Spleen (tissue), 11 donors: ENCODE measurements at regions not wholly inside any gene's neighbourhood (a gene's known extent, or its start where the extent isn't known, plus 50 kb on each side); places are given as distances from the start of the nearest gene placed in this dataset.
A peak's percentile ranks its signal among the peaks of the same experiment; 100 is the strongest.

Source experiments
- DNase-seq: peaks from one replicate; pipeline ENCODE4 v3.0.0-alpha.2; 2020
- H3K27ac ChIP-seq, 8 donors: fragments of 200-600 bp; sonication (generic) in 7 of 8; 1 replicate in 4 of 8; 2 replicates in 4 of 8; pipeline versions ENCODE4 v1.5.0 to v1.8.0; 2016 to 2021; ENCODE audit warnings: inconsistent platforms in 4 of 8, mild to moderate bottlenecking in 4 of 8, moderate library complexity in 1 of 8
- H3K27me3 ChIP-seq, 7 donors: fragments of 200-600 bp; sonication (generic) in 6 of 7; replicated peaks in 1 of 7; 1 replicate in 4 of 7; 2 replicates in 3 of 7; pipeline versions ENCODE4 v1.5.0 to v1.8.0; 2016 to 2021; ENCODE audit warnings: inconsistent platforms in 3 of 7, mild to moderate bottlenecking in 1 of 7
- H3K36me3 ChIP-seq, 6 donors: fragments of 200-600 bp; sonication (generic) in 5 of 6; 1 replicate in 4 of 6; 2 replicates in 2 of 6; pipeline versions ENCODE4 v1.5.0 to v1.8.0; 2016 to 2021; ENCODE audit warnings: inconsistent platforms in 2 of 6
- H3K4me1 ChIP-seq, 6 donors: fragments of 200-600 bp; sonication (generic) in 5 of 6; 1 replicate in 3 of 6; 2 replicates in 3 of 6; pipeline versions ENCODE4 v1.5.0 to v1.8.0; 2016 to 2021; ENCODE audit warnings: inconsistent platforms in 3 of 6
- H3K4me3 ChIP-seq, 8 donors: fragments of 200-600 bp; sonication (generic) in 7 of 8; 1 replicate in 4 of 8; 2 replicates in 4 of 8; pipeline versions ENCODE4 v1.5.0 to v1.8.0; 2016 to 2021; ENCODE audit warnings: inconsistent platforms in 4 of 8, mild to moderate bottlenecking in 4 of 8, moderate library complexity in 2 of 8
- H3K9me3 ChIP-seq, 8 donors: fragments of 200-600 bp; sonication (generic) in 7 of 8; 1 replicate in 4 of 8; 2 replicates in 4 of 8; pipeline versions ENCODE4 v1.5.0 to v1.8.0; 2016 to 2021; ENCODE audit warnings: inconsistent platforms in 4 of 8
- CTCF ChIP-seq, 11 experiments: fragments of 200-600 bp in 7 of 11; fragments of 450-650 bp in 4 of 11; sonication (generic) in 4 of 11; IDR thresholded peaks in 8 of 11; conservative IDR thresholded peaks in 3 of 11; 1 replicate in 7 of 11; 2 replicates in 4 of 11; pipeline versions ENCODE4 v1.4.0 to v1.8.0; 2016 to 2021; ENCODE audit warnings: antibody characterized with exemption in 11 of 11, inconsistent platforms in 4 of 11, mild to moderate bottlenecking in 1 of 11
- POLR2A ChIP-seq, 3 donors: fragments of 450-650 bp; IDR thresholded peaks; one replicate each; pipeline ENCODE4 v1.5.1; 2017; ENCODE audit warnings: antibody characterized with exemption in 3 of 3, mild to moderate bottlenecking in 1 of 3
- POLR2AphosphoS5 ChIP-seq, 3 donors: sonication (generic); formaldehyde crosslinking; IDR thresholded peaks; one replicate each; pipeline ENCODE4 v1.5.1; 2017; ENCODE audit warnings: antibody characterized with exemption in 3 of 3
- WGBS, 5 donors: extraction: QIAGEN DNeasy Blood & Tissue Kit in 3 of 5; methylation state at CpG; one replicate each; pipeline versions ENCODE4 v1.1.5 to v1.1.7; 2013 to 2018; 5-methylcytosine and 5-hydroxymethylcytosine counted together
- intact Hi-C: fragments of 100-400 bp; cut with DNase I; formaldehyde crosslinking; loops from one replicate; pipeline ENCODE4 v1.15.0; 2023; ENCODE audit warnings: low total_unique reads
- donor health status: healthy with polysubstance abuse.
- donor health status: DM: no; HTN: no; CAD: no; lungs with moderate emphysema.
- donor health status: DM: no; HTN: no; CAD: no.
- donor health status: Bipolar disorder and iron deficiency.
- donor health status: healthy.
- donor health status: DM: no; HTN: no; CAD: no.
- donor health status: DM: yes; HTN: yes; CAD: no.

GRCh38 chr10:129057856-129058663 is 409.0 kb upstream of the MGMT start:
- H3K27ac ChIP-seq, result peak overlapping the region in 1 of 8 donors; percentile 21
- 30 to 45% (median 39%) methylated on average over 11 to 15 of the region's 15 CpGs for WGBS, 5 donors

GRCh38 chr10:129058664-129059155 is 408.3 kb upstream of the MGMT start:
- H3K4me1 ChIP-seq, result peaks cover 0 to 20% (median 0%) of the 10 kb centered on the region in 6 donors
- DNase-seq, result no peak
- no peak overlapping the region for H3K27ac ChIP-seq
- H3K36me3 ChIP-seq, result no peaks in the 10 kb centered on the region
- no peaks in the 10 kb centered on the region for H3K9me3 ChIP-seq
- WGBS, 5 donors, result 76 to 90% (median 89%) methylated on average over 9 of the region's 9 CpGs
- no peak for TF ChIP-seq CTCF (IDR thresholded peaks at IDR 0.05 in 8 of 11, conservative IDR thresholded peaks at IDR 0.05 in 3 of 11)
- no peak for TF ChIP-seq POLR2A (IDR thresholded peaks at IDR 0.05)
- no peak for TF ChIP-seq POLR2AphosphoS5 (IDR thresholded peaks at IDR 0.05)
- H3K27me3 ChIP-seq, result peaks cover 0 to 13% (median 0%) of the 10 kb centered on the region in 7 donors
- H3K4me3 ChIP-seq, result no peak overlapping the region
- intact Hi-C loops, result no loop called here

More at GRCh38 chr10:129057856-129058663, 409.0 kb upstream of the MGMT start:
- H3K36me3 ChIP-seq, result no peaks in the 10 kb centered on the region
- DNase-seq, result peak; percentile 84
- H3K27me3 ChIP-seq, result peaks cover 0 to 13% (median 0%) of the 10 kb centered on the region in 7 donors
- no peaks in the 10 kb centered on the region for H3K9me3 ChIP-seq
- no peak overlapping the region for H3K4me3 ChIP-seq
- H3K4me1 ChIP-seq, result peaks cover 0 to 20% (median 0%) of the 10 kb centered on the region in 6 donors
- intact Hi-C loops, result no loop called here
- TF ChIP-seq CTCF (IDR thresholded peaks at IDR 0.05 in 8 of 11, conservative IDR thresholded peaks at IDR 0.05 in 3 of 11) (no peak), POLR2AphosphoS5 (IDR thresholded peaks at IDR 0.05) (peak in 2 of 3 donors; percentile 41 to 51)

GRCh38 chr10:129059977-129060376 is 407.1 kb upstream of the MGMT start:
- intact Hi-C loops, result no loop called here
- 87 to 93% (median 89%) methylated on average over 9 of the region's 9 CpGs for WGBS, 5 donors
- no peak overlapping the region for H3K4me3 ChIP-seq
- no peaks in the 10 kb centered on the region for H3K9me3 ChIP-seq
- H3K36me3 ChIP-seq, result no peaks in the 10 kb centered on the region
- TF ChIP-seq POLR2A (IDR thresholded peaks at IDR 0.05) (no peak), CTCF (IDR thresholded peaks at IDR 0.05 in 8 of 11, conservative IDR thresholded peaks at IDR 0.05 in 3 of 11) (no peak), POLR2AphosphoS5 (IDR thresholded peaks at IDR 0.05) (no peak)
- H3K27ac ChIP-seq, result no peak overlapping the region
- no peak for DNase-seq
- H3K27me3 ChIP-seq, result peaks cover 0 to 13% (median 0%) of the 10 kb centered on the region in 7 donors
- H3K4me1 ChIP-seq, result peaks cover 0 to 20% (median 0%) of the 10 kb centered on the region in 6 donors

GRCh38 chr10:129063212-129063611 is 403.8 kb upstream of the MGMT start:
- no peak overlapping the region for H3K4me3 ChIP-seq
- no peak for TF ChIP-seq POLR2AphosphoS5 (IDR thresholded peaks at IDR 0.05)
- TF ChIP-seq CTCF (IDR thresholded peaks at IDR 0.05 in 8 of 11, conservative IDR thresholded peaks at IDR 0.05 in 3 of 11), result no peak
- TF ChIP-seq POLR2A (IDR thresholded peaks at IDR 0.05), result no peak
- H3K36me3 ChIP-seq, result no peaks in the 10 kb centered on the region
- H3K27me3 ChIP-seq, result peaks cover 0 to 13% (median 0%) of the 10 kb centered on the region in 7 donors
- no peaks in the 10 kb centered on the region for H3K9me3 ChIP-seq
- WGBS, 5 donors, result 85 to 96% (median 90%) methylated on average over 4 of the region's 4 CpGs
- DNase-seq, result no peak
- peaks cover 0 to 8% (median 0%) of the 10 kb centered on the region in 6 donors for H3K4me1 ChIP-seq
- intact Hi-C loops, result no loop called here
- H3K27ac ChIP-seq, result no peak overlapping the region
